PC-9 (cell line): ENCODE measurements at regions not wholly inside any gene's neighbourhood (a gene's known extent, or its start where the extent isn't known, plus 50 kb on each side); places are given as distances from the start of the nearest gene placed in this dataset.

ENCODE experiments used
- BruUV-seq: library from RNA; stranded (reverse); fragments of 400-500 nt; replicated peaks from 2 replicates; lab custom pipeline; 2021; lab: Mats Ljungman, UMichigan
- CTCF ChIA-PET: fragments of 300-600 bp; sonication (Branson Sonifier 250); formaldehyde crosslinking; loops from one replicate; lab custom pipeline; 2022; ENCODE audit warnings: antibody characterized with exemption; lab: Charles Lee
- POLR2A ChIA-PET: fragments of 300-600 bp; sonication (Branson Sonifier 250); formaldehyde crosslinking; loops from one replicate; lab custom pipeline; 2022; ENCODE audit warnings: antibody characterized with exemption; ENCODE audit not compliant: unreplicated experiment; lab: Charles Lee
- DNase-seq, 2 experiments: peaks; one replicate each; pipeline versions ENCODE4 v3.0.0 to v3.0.0-alpha.2; 2015 to 2022; ENCODE audit warnings: mixed read lengths in 1 of 2
- H2AFZ ChIP-seq: fragments of 200-600 bp; sonication (generic); 2 replicates; pipeline ENCODE4 v1.8.1; 2017; ENCODE audit warnings: antibody characterized with exemption
- H3F3A ChIP-seq: fragments of 200-600 bp; sonication (generic); 2 replicates; pipeline ENCODE4 v1.8.1; 2017; ENCODE audit warnings: antibody characterized with exemption, mild to moderate bottlenecking, low read depth; ENCODE audit not compliant: insufficient read depth
- H3K27ac ChIP-seq: fragments of 200-600 bp; sonication (generic); 2 replicates; pipeline ENCODE4 v1.6.1; 2016; ENCODE audit warnings: mixed run types
- H3K27me3 ChIP-seq: fragments of 200-600 bp; sonication (generic); 2 replicates; pipeline ENCODE4 v1.6.1; 2016; ENCODE audit warnings: low read depth, mixed run types; ENCODE audit not compliant: insufficient read depth
- H3K36me3 ChIP-seq: fragments of 200-600 bp; sonication (generic); 2 replicates; pipeline ENCODE4 v1.6.1; 2016; ENCODE audit warnings: low read depth, mixed run types
- H3K4me1 ChIP-seq: fragments of 200-600 bp; sonication (generic); replicated peaks from 2 replicates; pipeline ENCODE4 v1.6.1; 2016; ENCODE audit warnings: mixed run types; ENCODE audit not compliant: insufficient read depth
- H3K4me2 ChIP-seq: fragments of 200-600 bp; sonication (generic); 2 replicates; pipeline ENCODE4 v1.6.1; 2017; ENCODE audit warnings: mixed run types
- H3K4me3 ChIP-seq: fragments of 200-600 bp; sonication (generic); 2 replicates; pipeline ENCODE4 v1.6.1; 2016; ENCODE audit warnings: mixed run types
- H3K79me2 ChIP-seq: fragments of 200-600 bp; sonication (generic); 2 replicates; pipeline ENCODE4 v1.6.1; 2017; ENCODE audit warnings: low read depth, mixed run types
- H3K9me2 ChIP-seq: fragments of 200-600 bp; sonication (generic); 2 replicates; pipeline ENCODE4 v1.8.1; 2017; ENCODE audit warnings: mild to moderate bottlenecking; ENCODE audit not compliant: insufficient read depth
- H3K9me3 ChIP-seq: fragments of 200-600 bp; sonication (generic); 2 replicates; pipeline ENCODE4 v1.8.1; 2016; ENCODE audit warnings: low read depth; ENCODE audit not compliant: insufficient read depth
- H4K20me1 ChIP-seq: fragments of 200-600 bp; sonication (generic); 2 replicates; pipeline ENCODE4 v1.8.1; 2017; ENCODE audit not compliant: insufficient read depth
- CTCF ChIP-seq: fragments of 200-600 bp; sonication (generic); conservative IDR thresholded peaks from 2 replicates; pipeline ENCODE4 v1.6.1; 2017; ENCODE audit warnings: mixed run types, antibody characterized with exemption, mild to moderate bottlenecking, moderate library complexity
- EZH2 ChIP-seq: fragments of 200-600 bp; sonication (generic); IDR thresholded peaks from 2 replicates; pipeline ENCODE4 v1.8.0; 2017; ENCODE audit warnings: antibody characterized with exemption, low read depth
- intact Hi-C: fragments of 100-400 bp; cut with micrococcal nuclease; formaldehyde crosslinking; loops from one replicate; pipeline ENCODE4 v1.10.0; 2022; ENCODE audit not compliant: unreplicated experiment

GRCh38 chr6:95856876-95857364, 158.9 kb upstream of the FUT9 start:
- no TSS peak for BruUV-seq
- no peak overlapping the region for H3K4me2 ChIP-seq
- H3K79me2 ChIP-seq: no peaks in the 10 kb centered on the region
- CTCF ChIA-PET: no interaction called here
- no peaks in the 10 kb centered on the region for H3K4me1 ChIP-seq
- no peak overlapping the region for H3K27ac ChIP-seq
- H3F3A ChIP-seq: no peaks in the 10 kb centered on the region; the same call in 1 of the 2 replicates
- peak overlapping the region; percentile 41; the same call in 1 of the 2 replicates for H2AFZ ChIP-seq
- no peak overlapping the region for H3K4me3 ChIP-seq
- H3K36me3 ChIP-seq: no peaks in the 10 kb centered on the region
- H4K20me1 ChIP-seq: no peaks in the 10 kb centered on the region
- TF ChIP-seq CTCF (no peak), EZH2 (no peak)
- intact Hi-C loops: no loop called here
- H3K9me2 ChIP-seq: no peaks in the 10 kb centered on the region
- no peak for DNase-seq
- H3K27me3 ChIP-seq: no peaks in the 10 kb centered on the region
- peaks cover 8% of the 10 kb centered on the region; the same call in 1 of the 2 replicates for H3K9me3 ChIP-seq
- POLR2A ChIA-PET: no interaction called here

GRCh38 chr6:95865857-95866256, 149.9 kb upstream of the FUT9 start:
- intact Hi-C loops: loop anchor here (10.0 kb wide), 1 partner anchor 431 kb away; no protein-coding TSS in a partner anchor
- H3K79me2 ChIP-seq: no peaks in the 10 kb centered on the region
- H3K4me2 ChIP-seq: no peak overlapping the region
- no TSS peak for BruUV-seq
- H3K9me2 ChIP-seq: no peaks in the 10 kb centered on the region
- no peak for DNase-seq
- H3K36me3 ChIP-seq: no peaks in the 10 kb centered on the region
- no peaks in the 10 kb centered on the region for H4K20me1 ChIP-seq
- H3K27ac ChIP-seq: no peak overlapping the region
- H2AFZ ChIP-seq: no peak overlapping the region
- no peaks in the 10 kb centered on the region for H3K4me1 ChIP-seq
- no peaks in the 10 kb centered on the region for H3K27me3 ChIP-seq
- no peaks in the 10 kb centered on the region for H3K9me3 ChIP-seq
- ChIA-PET POLR2A (no interaction called here), CTCF (no interaction called here)
- no peak for TF ChIP-seq CTCF
- TF ChIP-seq EZH2: no peak
- no peaks in the 10 kb centered on the region for H3F3A ChIP-seq
- no peak overlapping the region for H3K4me3 ChIP-seq

- Histone ChIP-seq H3K27ac (no peak overlapping the region), H4K20me1 (no peaks in the 10 kb centered on the region), H3K9me3 (no peaks in the 10 kb centered on the region), H3K4me3 (no peak overlapping the region), H3K27me3 (no peaks in the 10 kb centered on the region), H3K4me2 (no peak overlapping the region), H3K9me2 (no peaks in the 10 kb centered on the region), H2AFZ (no peak overlapping the region), H3F3A (no peaks in the 10 kb centered on the region), H3K4me1 (no peaks in the 10 kb centered on the region), H3K79me2 (no peaks in the 10 kb centered on the region), H3K36me3 (no peaks in the 10 kb centered on the region)
- no TSS peak for BruUV-seq
- ChIA-PET POLR2A (no interaction called here), CTCF (no interaction called here)
- intact Hi-C loops: loop anchor here (10.0 kb wide), 1 partner anchor 432 kb away; no protein-coding TSS in a partner anchor
- DNase-seq: peak in 1 of 2 experiments; percentile 2
- no peak for TF ChIP-seq EZH2
- TF ChIP-seq CTCF: peak; percentile 52; the same call in 1 of the 2 replicates
Measured at GRCh38 chr6:95866732-95867131, 149.0 kb upstream of the FUT9 start.
